ENCODE measurements at regions not wholly inside any gene's neighbourhood (a gene's known extent, or its start where the extent isn't known, plus 50 kb on each side); places are given as distances from the start of the nearest gene placed in this dataset.

GRCh38 chr12:3945671-3946070 is 72.5 kb upstream of the PARP11 start:
- no peak overlapping the region for H3K27ac ChIP-seq
- H3K36me3 ChIP-seq = no peaks in the 10 kb centered on the region
- intact Hi-C loops (cut with DNase I; ENCODE audit: low total_unique reads) = no loop called here
- no peak for DNase-seq
- no peak for TF ChIP-seq POLR2A (IDR thresholded peaks at IDR 0.05)
- TF ChIP-seq, protein P1, sequence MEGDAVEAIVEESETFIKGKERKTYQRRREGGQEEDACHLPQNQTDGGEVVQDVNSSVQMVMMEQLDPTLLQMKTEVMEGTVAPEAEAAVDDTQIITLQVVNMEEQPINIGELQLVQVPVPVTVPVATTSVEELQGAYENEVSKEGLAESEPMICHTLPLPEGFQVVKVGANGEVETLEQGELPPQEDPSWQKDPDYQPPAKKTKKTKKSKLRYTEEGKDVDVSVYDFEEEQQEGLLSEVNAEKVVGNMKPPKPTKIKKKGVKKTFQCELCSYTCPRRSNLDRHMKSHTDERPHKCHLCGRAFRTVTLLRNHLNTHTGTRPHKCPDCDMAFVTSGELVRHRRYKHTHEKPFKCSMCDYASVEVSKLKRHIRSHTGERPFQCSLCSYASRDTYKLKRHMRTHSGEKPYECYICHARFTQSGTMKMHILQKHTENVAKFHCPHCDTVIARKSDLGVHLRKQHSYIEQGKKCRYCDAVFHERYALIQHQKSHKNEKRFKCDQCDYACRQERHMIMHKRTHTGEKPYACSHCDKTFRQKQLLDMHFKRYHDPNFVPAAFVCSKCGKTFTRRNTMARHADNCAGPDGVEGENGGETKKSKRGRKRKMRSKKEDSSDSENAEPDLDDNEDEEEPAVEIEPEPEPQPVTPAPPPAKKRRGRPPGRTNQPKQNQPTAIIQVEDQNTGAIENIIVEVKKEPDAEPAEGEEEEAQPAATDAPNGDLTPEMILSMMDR (IDR thresholded peaks at IDR 0.05) = no peak
- H3K4me1 ChIP-seq = no peaks in the 10 kb centered on the region
- no peak overlapping the region for H3K4me3 ChIP-seq
- H3K27me3 ChIP-seq = no peaks in the 10 kb centered on the region
- no peaks in the 10 kb centered on the region for H3K9me3 ChIP-seq

DNA sequence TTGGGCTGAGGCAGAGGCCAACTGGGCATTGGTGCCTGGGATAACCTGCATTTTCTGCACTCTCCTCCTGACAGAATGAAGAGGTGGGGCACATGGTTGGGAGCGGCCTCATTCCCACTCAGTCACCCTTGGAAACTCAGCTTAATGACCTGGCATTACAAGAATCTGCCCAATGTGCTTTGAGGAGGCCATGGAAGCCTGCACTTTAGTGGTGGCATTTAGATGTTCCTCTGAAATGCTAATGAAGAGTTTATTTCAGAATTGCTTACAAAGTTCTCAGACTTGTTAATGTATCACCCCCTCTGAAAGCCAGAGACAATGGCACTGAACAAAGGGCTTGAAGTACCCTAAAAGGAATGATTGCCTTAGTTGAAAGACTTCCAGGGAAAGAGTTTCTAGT is 71.4 kb upstream of the PARP11 start:
- H3K27me3 ChIP-seq = no peaks in the 10 kb centered on the region
- TF ChIP-seq, protein P1 (IDR thresholded peaks at IDR 0.05) = no peak
- no peak for TF ChIP-seq POLR2A (IDR thresholded peaks at IDR 0.05)
- H3K27ac ChIP-seq = no peak overlapping the region
- no peaks in the 10 kb centered on the region for H3K36me3 ChIP-seq
- no peaks in the 10 kb centered on the region for H3K9me3 ChIP-seq
- DNase-seq = no peak
- no peaks in the 10 kb centered on the region for H3K4me1 ChIP-seq
- H3K4me3 ChIP-seq = no peak overlapping the region
- intact Hi-C loops (cut with DNase I; ENCODE audit: low total_unique reads) = no loop called here

- TF ChIP-seq, protein P1 (IDR thresholded peaks at IDR 0.05) = no peak
- TF ChIP-seq POLR2A (IDR thresholded peaks at IDR 0.05) = no peak
- no peak for DNase-seq
- H3K36me3 ChIP-seq = no peaks in the 10 kb centered on the region
- intact Hi-C loops (cut with DNase I; ENCODE audit: low total_unique reads) = no loop called here
- no peaks in the 10 kb centered on the region for H3K9me3 ChIP-seq
- H3K4me3 ChIP-seq = no peak overlapping the region
- H3K27me3 ChIP-seq = no peaks in the 10 kb centered on the region
- no peaks in the 10 kb centered on the region for H3K4me1 ChIP-seq
- no peak overlapping the region for H3K27ac ChIP-seq
Observed at GRCh38 chr12:3938042-3938544, 64.9 kb upstream of the PARP11 start.

DNA sequence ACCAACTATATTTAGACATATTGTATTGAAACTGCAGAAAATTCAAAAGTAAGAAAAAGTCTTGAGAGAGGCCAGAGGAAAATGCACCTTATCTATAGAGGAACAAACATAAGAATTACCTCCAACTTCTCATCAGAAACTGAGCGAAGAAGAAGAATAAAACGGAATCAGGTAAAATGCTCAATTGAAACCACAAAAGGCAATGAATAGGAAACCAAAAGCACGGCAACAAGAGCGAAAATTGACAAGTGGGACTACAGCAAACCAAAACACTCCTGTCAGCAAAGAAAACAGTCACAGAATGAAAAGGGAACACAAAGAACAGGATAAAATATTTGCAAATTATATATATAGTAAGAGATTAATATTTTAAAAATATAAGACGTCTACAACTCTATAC is 61.9 kb upstream of the PARP11 start:
- intact Hi-C loops (cut with DNase I; ENCODE audit: low total_unique reads) = no loop called here

DNA sequence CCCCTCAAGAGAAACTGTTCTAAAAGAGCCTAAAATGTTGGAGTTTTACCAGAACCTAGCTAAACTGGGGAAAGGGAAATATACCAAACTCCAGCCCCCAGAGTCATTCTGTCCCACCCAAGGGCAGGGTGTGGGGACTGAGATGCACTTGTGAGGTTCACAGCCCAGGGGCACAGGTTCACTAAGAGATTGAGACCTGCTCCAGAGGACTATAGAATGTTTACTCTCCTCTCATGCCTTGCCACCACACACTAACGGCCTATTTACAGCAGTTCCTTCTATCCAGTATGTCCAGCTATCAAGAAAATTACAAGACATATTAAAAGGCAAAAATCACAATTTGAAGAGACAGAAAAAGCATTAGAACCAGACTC is 60.6 kb upstream of the PARP11 start:
- no peak overlapping the region for H3K4me3 ChIP-seq
- no peaks in the 10 kb centered on the region for H3K27me3 ChIP-seq
- H3K4me1 ChIP-seq = no peaks in the 10 kb centered on the region
- no peak for TF ChIP-seq POLR2A (IDR thresholded peaks at IDR 0.05)
- TF ChIP-seq, protein P1 (IDR thresholded peaks at IDR 0.05) = no peak
- no peak overlapping the region for H3K27ac ChIP-seq
- intact Hi-C loops (cut with DNase I; ENCODE audit: low total_unique reads) = no loop called here
- H3K9me3 ChIP-seq = no peaks in the 10 kb centered on the region
- no peak for DNase-seq
- H3K36me3 ChIP-seq = no peaks in the 10 kb centered on the region

More for the DNA sequence above, 61.9 kb upstream of the PARP11 start:
- no peak overlapping the region for H3K27ac ChIP-seq
- no peaks in the 10 kb centered on the region for H3K9me3 ChIP-seq
- TF ChIP-seq, protein P1 (IDR thresholded peaks at IDR 0.05) = no peak
- TF ChIP-seq POLR2A (IDR thresholded peaks at IDR 0.05) = no peak
- no peaks in the 10 kb centered on the region for H3K27me3 ChIP-seq
- H3K4me3 ChIP-seq = no peak overlapping the region
- H3K4me1 ChIP-seq = no peaks in the 10 kb centered on the region
- DNase-seq = no peak
- no peaks in the 10 kb centered on the region for H3K36me3 ChIP-seq

Data from uterus (tissue), 3 donors.